ENCODE measurements at regions not wholly inside any gene's neighbourhood (a gene's known extent, or its start where the extent isn't known, plus 50 kb on each side); places are given as distances from the start of the nearest gene placed in this dataset.
"Not testable (repeated sequence)": the region's sequence is repeated elsewhere in the genome, so short reads cannot be mapped to it uniquely, and the experiment has no call there.

GRCh38 chr4:13678186-13678924 is 50.8 kb upstream of the BOD1L1 start:
- no peak for DNase-seq

- no peak for DNase-seq
Measured at GRCh38 chr4:13681570-13681969, 54.0 kb upstream of the BOD1L1 start.

GRCh38 chr4:13694256-13694655 is 66.7 kb upstream of the BOD1L1 start:
- no peak for DNase-seq

GRCh38 chr4:13698296-13698695 is 70.8 kb upstream of the BOD1L1 start:
- no peak for DNase-seq

- DNase-seq: no peak
Measured at GRCh38 chr4:13700021-13700857, 72.7 kb upstream of the BOD1L1 start.

- not testable (repeated sequence) for DNase-seq
Measured at GRCh38 chr4:13700858-13701140, 73.3 kb upstream of the BOD1L1 start.

GRCh38 chr4:13701937-13702446 is 74.5 kb upstream of the BOD1L1 start:
- no peak for DNase-seq

GRCh38 chr4:13703096-13703495 is 75.6 kb upstream of the BOD1L1 start:
- DNase-seq: no peak

- no peak for DNase-seq
Measured at GRCh38 chr4:13704035-13704434, 76.5 kb upstream of the BOD1L1 start.

- DNase-seq: no peak
Measured at GRCh38 chr4:13704761-13705160, 77.2 kb upstream of the BOD1L1 start.

GRCh38 chr4:13705521-13706041 is 78.1 kb upstream of the BOD1L1 start:
- DNase-seq: peak in 8 of 51 donors; percentile 0 to 18 (median 4)

GRCh38 chr4:13706120-13706519 is 78.6 kb upstream of the BOD1L1 start:
- no peak for DNase-seq

GRCh38 chr4:13706716-13707115 is 79.2 kb upstream of the BOD1L1 start:
- DNase-seq: no peak

- DNase-seq: no peak
Measured at GRCh38 chr4:13710246-13710885, 82.8 kb upstream of the BOD1L1 start.

GRCh38 chr4:13711233-13711785 is 83.8 kb upstream of the BOD1L1 start:
- no peak for DNase-seq

GRCh38 chr4:13721894-13722293 is 94.4 kb upstream of the BOD1L1 start:
- no peak for DNase-seq

- DNase-seq: no peak
Measured at GRCh38 chr4:13722649-13723048, 95.1 kb upstream of the BOD1L1 start.

- DNase-seq: peak in 1 of 51 donors; percentile 10
Measured at GRCh38 chr4:13728761-13729160, 101.2 kb upstream of the BOD1L1 start.

GRCh38 chr4:13731019-13731418 is 103.5 kb upstream of the BOD1L1 start:
- no peak for DNase-seq

GRCh38 chr4:13733817-13734216 is 106.3 kb upstream of the BOD1L1 start:
- no peak for DNase-seq

GRCh38 chr4:13750594-13750993 is 123.1 kb upstream of the BOD1L1 start:
- no peak for DNase-seq

- not testable (repeated sequence) for DNase-seq
Measured at GRCh38 chr4:13761581-13761980, 134.1 kb upstream of the BOD1L1 start.

All from hypothalamus (tissue), 51 donors.